Bronchial epithelial cell (primary cell): ENCODE measurements at regions not wholly inside any gene's neighbourhood (a gene's known extent, or its start where the extent isn't known, plus 50 kb on each side); places are given as distances from the start of the nearest gene placed in this dataset.

ENCODE experiments used
- DNase-seq: peaks from one replicate; pipeline ENCODE4 v3.0.0-alpha.2; 2010; ENCODE audit warnings: low read depth
- FAIRE-seq: peaks from 2 replicates; lab custom pipeline; 2011; peaks lifted over from hg19 to GRCh38; lab: Jason Lieb, UNC
- H3K27me3 ChIP-seq: 2 replicates; pipeline ENCODE4 v1.5.1; 2011; ENCODE audit warnings: low read length; ENCODE audit not compliant: control insufficient read depth, insufficient read depth
- H3K36me3 ChIP-seq: 2 replicates; pipeline ENCODE4 v1.5.1; 2011; ENCODE audit warnings: low read length; ENCODE audit not compliant: control insufficient read depth, insufficient read depth
- H3K4me3 ChIP-seq: 2 replicates; pipeline ENCODE4 v1.5.1; 2011; ENCODE audit warnings: mild to moderate bottlenecking, low read depth, low read length, control low read depth
- TF ChIP-seq, protein P1 (sequence below): IDR thresholded peaks from 2 replicates; pipeline ENCODE4 v1.5.1; 2011; ENCODE audit warnings: mild to moderate bottlenecking, moderate library complexity, low read length, control low read depth, inconsistent platforms; ENCODE audit not compliant: insufficient read depth, severe bottlenecking

DNA sequence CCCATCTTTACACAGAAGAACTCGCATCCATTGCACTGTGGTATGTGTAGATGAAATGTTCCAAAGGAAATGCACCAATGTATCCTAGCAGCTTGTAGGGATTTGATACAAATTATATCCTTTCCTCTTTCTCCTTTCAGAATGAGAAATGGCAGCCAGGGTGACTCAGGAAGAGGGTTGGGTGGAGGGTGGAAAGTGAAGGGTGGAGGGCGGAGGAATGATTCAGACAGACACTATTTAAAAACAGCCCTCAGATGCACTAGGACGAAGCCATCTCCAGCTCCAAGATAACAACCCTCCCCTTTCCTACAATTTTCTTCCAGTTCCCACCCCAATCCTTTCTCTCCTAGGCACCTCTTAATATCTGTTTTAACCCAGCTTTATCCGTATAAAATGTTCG, 96.2 kb upstream of the STK39 start:
- DNase-seq = peak; percentile 62
- FAIRE-seq = no peak
- Histone ChIP-seq H3K36me3 (no peaks in the 10 kb centered on the region), H3K4me3 (no peak overlapping the region), H3K27me3 (no peaks in the 10 kb centered on the region)
- TF ChIP-seq, protein P1, sequence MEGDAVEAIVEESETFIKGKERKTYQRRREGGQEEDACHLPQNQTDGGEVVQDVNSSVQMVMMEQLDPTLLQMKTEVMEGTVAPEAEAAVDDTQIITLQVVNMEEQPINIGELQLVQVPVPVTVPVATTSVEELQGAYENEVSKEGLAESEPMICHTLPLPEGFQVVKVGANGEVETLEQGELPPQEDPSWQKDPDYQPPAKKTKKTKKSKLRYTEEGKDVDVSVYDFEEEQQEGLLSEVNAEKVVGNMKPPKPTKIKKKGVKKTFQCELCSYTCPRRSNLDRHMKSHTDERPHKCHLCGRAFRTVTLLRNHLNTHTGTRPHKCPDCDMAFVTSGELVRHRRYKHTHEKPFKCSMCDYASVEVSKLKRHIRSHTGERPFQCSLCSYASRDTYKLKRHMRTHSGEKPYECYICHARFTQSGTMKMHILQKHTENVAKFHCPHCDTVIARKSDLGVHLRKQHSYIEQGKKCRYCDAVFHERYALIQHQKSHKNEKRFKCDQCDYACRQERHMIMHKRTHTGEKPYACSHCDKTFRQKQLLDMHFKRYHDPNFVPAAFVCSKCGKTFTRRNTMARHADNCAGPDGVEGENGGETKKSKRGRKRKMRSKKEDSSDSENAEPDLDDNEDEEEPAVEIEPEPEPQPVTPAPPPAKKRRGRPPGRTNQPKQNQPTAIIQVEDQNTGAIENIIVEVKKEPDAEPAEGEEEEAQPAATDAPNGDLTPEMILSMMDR = no peak

DNA sequence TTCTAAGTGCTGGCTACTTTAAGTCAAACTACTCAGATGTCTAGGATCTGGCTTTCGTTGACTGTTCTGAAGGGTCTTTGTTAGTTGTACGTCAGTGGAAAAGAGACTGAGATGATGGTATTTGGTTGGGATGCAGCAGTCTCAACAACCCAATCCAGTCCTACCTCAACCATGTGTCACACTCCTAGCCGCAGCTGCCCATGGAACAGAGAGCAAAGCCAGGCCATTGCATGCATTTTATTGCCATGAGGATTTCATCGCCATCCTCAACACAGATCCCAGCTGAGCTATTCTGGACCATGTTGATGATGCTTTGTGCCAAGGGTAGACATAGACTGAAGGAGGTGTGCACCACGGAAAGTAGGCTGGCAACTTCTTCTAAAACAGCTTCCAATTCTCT, 97.3 kb upstream of the STK39 start:
- FAIRE-seq (no peak), DNase-seq (no peak)
- Histone ChIP-seq H3K27me3 (no peaks in the 10 kb centered on the region), H3K36me3 (no peaks in the 10 kb centered on the region), H3K4me3 (no peak overlapping the region)
- TF ChIP-seq, protein P1 = no peak

DNA sequence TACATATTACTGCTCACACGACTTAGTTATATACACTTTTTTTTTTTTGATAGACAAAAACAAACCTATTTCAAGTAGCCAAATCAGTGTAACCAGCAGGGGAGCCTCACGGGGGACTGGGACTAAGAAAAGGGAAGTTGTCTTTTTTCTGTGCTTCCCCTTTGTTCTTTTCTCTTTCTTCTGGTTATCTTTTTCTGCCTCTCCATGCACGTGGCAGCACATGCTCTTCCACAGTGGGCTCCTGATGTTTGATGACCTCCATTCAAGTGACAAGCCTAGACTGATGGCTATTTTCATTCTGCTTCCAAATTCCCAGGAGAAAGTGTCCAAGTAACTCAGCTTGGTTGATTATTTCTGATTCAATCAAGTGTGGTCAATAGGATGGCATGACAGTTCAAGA, 98.2 kb upstream of the STK39 start:
- FAIRE-seq = no peak

DNA sequence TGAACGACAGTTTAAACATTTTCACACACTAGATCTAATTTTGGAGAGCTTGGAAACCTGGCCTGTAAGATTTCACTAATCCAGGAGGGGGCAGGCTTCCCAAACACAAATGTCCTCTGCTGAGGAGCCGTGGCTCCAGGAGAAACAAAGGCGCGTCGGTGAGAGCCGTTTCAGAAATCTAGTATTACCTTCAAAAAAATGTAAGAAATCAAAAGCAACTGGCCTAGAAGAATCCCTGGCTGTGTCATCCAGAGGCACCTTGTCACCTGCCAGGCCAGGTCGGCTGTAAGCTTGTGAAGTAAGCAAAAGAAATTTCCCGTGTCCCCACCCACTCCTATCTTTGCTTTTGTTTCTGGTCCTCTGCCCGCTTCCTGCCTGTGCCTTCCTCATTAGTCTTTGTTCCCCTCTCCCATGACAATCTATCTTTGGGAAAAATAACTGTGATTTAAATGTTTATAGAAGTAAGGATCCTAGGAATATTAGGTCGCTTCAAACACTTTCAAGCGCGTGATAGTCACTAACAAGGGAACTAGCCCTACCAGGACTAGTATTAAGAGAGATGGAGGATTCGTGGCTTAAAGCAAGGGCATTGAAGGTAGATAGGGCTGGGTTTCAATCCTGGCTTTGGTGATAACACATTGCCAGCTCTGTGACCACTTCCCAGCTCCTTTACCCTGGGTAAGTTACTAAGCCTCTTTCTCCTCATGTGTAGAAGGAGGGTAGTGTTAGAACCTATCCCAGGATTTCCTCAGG, 99.5 kb upstream of the STK39 start:
- Histone ChIP-seq H3K36me3 (no peaks in the 10 kb centered on the region), H3K27me3 (no peaks in the 10 kb centered on the region), H3K4me3 (peak overlapping the region; percentile 51)
- FAIRE-seq (no peak), DNase-seq (peak; percentile 58)
- TF ChIP-seq, protein P1 = peak; percentile 65

More for the DNA sequence above, 98.2 kb upstream of the STK39 start:
- TF ChIP-seq, protein P1 = no peak
- Histone ChIP-seq H3K36me3 (no peaks in the 10 kb centered on the region), H3K27me3 (no peaks in the 10 kb centered on the region), H3K4me3 (no peak overlapping the region)
- no peak for DNase-seq

DNA sequence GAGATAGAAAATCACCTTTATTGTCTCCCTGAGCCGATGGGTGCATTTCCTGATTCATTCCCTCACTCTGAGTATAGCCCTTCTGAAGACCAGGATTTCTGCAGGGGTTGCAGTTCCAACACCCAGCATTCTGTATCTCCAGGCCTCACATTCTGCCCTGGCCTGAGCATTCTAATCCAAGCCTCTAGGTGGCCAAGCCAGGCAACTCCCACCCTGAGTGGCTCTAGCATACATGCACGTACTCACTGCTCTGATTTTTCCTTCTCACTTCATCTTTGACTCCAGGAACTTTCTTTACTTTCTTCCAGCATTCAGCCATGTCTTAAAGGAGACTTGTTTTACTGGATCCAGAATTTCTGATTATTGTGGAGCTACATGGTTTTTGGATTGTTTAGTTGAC, 100.7 kb upstream of the STK39 start:
- peak; percentile 35 for DNase-seq
- no peaks in the 10 kb centered on the region for H3K36me3 ChIP-seq
- no peaks in the 10 kb centered on the region for H3K27me3 ChIP-seq
- no peak for FAIRE-seq
- TF ChIP-seq, protein P1 = peak; percentile 54
- H3K4me3 ChIP-seq = no peak overlapping the region

DNA sequence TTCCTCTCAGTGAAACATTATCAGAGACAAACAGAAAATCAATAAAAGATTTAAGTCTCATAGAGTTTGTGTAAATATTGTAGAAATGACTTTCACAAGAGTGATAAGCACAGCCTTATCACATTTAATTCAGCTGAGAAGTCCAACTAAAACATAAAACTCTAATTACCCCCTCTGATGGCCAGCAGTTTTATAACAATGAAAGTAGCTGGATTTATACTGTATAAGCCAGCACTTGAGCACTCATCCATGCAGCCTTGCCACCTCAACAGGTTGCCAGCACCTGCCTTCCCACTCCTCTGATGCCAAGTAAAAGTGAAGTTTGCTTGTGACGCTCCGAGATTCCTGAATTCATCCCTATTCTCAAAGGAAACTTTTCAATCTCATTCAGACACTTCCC, 103.0 kb upstream of the STK39 start:
- peak; percentile 7 for DNase-seq
- no peaks in the 10 kb centered on the region for H3K36me3 ChIP-seq
- no peak for FAIRE-seq
- no peaks in the 10 kb centered on the region for H3K27me3 ChIP-seq
- no peak overlapping the region for H3K4me3 ChIP-seq
- TF ChIP-seq, protein P1 = no peak
